Adrenal gland (tissue), 5 donors: ENCODE measurements at regions not wholly inside any gene's neighbourhood (a gene's known extent, or its start where the extent isn't known, plus 50 kb on each side); places are given as distances from the start of the nearest gene placed in this dataset.

Source experiments
- CTCF ChIP-seq, 6 experiments: fragments of 450-650 bp in 4 of 6; fragments of 200-600 bp in 2 of 6; sonication (generic) in 1 of 6; IDR thresholded peaks; 1 replicate in 5 of 6; 2 replicates in 1 of 6; pipeline versions ENCODE4 v1.5.1 to v1.8.0; 2016 to 2021; ENCODE audit warnings: antibody characterized with exemption in 6 of 6, mild to moderate bottlenecking in 2 of 6, moderate library complexity in 1 of 6
- POLR2A ChIP-seq, 2 donors: fragments of 450-650 bp; IDR thresholded peaks; one replicate each; pipeline ENCODE4 v1.6.1; 2017; ENCODE audit warnings: antibody characterized with exemption in 2 of 2, mild to moderate bottlenecking in 2 of 2, moderate library complexity in 1 of 2
- donor health status: DM: no; HTN: no; CAD: no.

GRCh38 chr12:115762936-115763335 lies 514.6 kb downstream of the MED13L start:
- TF ChIP-seq CTCF (IDR thresholded peaks at IDR 0.05): no peak
- TF ChIP-seq POLR2A (IDR thresholded peaks at IDR 0.05): no peak
